GM12891 (cell line): ENCODE measurements at regions not wholly inside any gene's neighbourhood (a gene's known extent, or its start where the extent isn't known, plus 50 kb on each side); places are given as distances from the start of the nearest gene placed in this dataset.

ENCODE experiments used
- PAX5 ChIP-seq: IDR thresholded peaks from 2 replicates; pipeline ENCODE4 v1.6.1; 2011; ENCODE audit warnings: low read length, moderate library complexity, mild to moderate bottlenecking; ENCODE audit not compliant: insufficient read depth, severe bottlenecking
- POLR2A ChIP-seq: IDR thresholded peaks from 2 replicates; pipeline ENCODE4 v1.6.1; 2011; ENCODE audit warnings: low read depth, low read length, control low read depth
- POLR2AphosphoS5 ChIP-seq: IDR thresholded peaks from 2 replicates; pipeline ENCODE4 v1.6.1; 2011; ENCODE audit warnings: low read depth, low read length, control low read depth
- POU2F2 ChIP-seq: IDR thresholded peaks from 2 replicates; pipeline ENCODE4 v1.6.1; 2011; ENCODE audit warnings: low read depth, mild to moderate bottlenecking, control low read depth, low read length, moderate library complexity
- TAF1 ChIP-seq: IDR thresholded peaks from 2 replicates; pipeline ENCODE4 v1.6.1; 2011; ENCODE audit warnings: low read depth, low read length, control low read depth

- TF ChIP-seq POLR2A (no peak), POLR2AphosphoS5 (no peak), TAF1 (no peak), POU2F2 (no peak), PAX5 (no peak)
These were observed 116.5 kb downstream of the LY86 start for GRCh38 chr6:6705061-6705425.
